GM13977 (cell line): ENCODE measurements at regions not wholly inside any gene's neighbourhood (a gene's known extent, or its start where the extent isn't known, plus 50 kb on each side); places are given as distances from the start of the nearest gene placed in this dataset.

Experiments used
- DNase-seq: peaks from one replicate; pipeline ENCODE4 v3.0.0; 2012; ENCODE audit warnings: low spot score
- in situ Hi-C: fragments of 300-500 bp; cut with MboI; formaldehyde crosslinking; loops from one replicate; pipeline ENCODE4 v1.12.0; 2022; ENCODE audit warnings: low sequenced_read_pairs, low pct_unique_long_range_greater_than_20kb, mixed read lengths, inconsistent platforms; ENCODE audit not compliant: unreplicated experiment
- TF ChIP-seq, protein P1 (sequence below): IDR thresholded peaks from 2 replicates; pipeline ENCODE4 v1.5.1; 2012; ENCODE audit warnings: mild to moderate bottlenecking, control low read depth; ENCODE audit not compliant: insufficient read depth; ENCODE audit errors: extremely low read depth, missing control alignments

DNA sequence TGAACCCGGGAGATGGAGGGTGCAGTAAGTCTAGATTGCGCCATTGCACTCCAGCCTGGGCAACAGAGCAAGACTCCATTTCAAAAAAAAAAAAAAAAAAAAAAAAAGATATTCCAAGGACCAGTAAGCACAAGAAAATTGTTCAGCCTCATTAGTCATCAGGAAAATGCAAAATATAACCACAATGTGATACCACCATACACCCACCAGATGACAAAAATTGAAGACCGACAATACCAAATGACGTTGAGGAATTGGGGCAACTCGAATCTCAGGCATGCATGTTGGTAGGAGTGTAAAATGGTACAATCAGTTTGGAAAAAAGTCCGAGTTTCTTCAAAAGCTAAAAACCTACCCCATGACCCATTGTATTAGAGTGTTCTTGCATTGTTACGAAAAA, 130.2 kb upstream of the FAM9B start:
- DNase-seq: no peak
- TF ChIP-seq, protein P1, sequence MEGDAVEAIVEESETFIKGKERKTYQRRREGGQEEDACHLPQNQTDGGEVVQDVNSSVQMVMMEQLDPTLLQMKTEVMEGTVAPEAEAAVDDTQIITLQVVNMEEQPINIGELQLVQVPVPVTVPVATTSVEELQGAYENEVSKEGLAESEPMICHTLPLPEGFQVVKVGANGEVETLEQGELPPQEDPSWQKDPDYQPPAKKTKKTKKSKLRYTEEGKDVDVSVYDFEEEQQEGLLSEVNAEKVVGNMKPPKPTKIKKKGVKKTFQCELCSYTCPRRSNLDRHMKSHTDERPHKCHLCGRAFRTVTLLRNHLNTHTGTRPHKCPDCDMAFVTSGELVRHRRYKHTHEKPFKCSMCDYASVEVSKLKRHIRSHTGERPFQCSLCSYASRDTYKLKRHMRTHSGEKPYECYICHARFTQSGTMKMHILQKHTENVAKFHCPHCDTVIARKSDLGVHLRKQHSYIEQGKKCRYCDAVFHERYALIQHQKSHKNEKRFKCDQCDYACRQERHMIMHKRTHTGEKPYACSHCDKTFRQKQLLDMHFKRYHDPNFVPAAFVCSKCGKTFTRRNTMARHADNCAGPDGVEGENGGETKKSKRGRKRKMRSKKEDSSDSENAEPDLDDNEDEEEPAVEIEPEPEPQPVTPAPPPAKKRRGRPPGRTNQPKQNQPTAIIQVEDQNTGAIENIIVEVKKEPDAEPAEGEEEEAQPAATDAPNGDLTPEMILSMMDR: no peak
- in situ Hi-C loops: no loop called here

DNA sequence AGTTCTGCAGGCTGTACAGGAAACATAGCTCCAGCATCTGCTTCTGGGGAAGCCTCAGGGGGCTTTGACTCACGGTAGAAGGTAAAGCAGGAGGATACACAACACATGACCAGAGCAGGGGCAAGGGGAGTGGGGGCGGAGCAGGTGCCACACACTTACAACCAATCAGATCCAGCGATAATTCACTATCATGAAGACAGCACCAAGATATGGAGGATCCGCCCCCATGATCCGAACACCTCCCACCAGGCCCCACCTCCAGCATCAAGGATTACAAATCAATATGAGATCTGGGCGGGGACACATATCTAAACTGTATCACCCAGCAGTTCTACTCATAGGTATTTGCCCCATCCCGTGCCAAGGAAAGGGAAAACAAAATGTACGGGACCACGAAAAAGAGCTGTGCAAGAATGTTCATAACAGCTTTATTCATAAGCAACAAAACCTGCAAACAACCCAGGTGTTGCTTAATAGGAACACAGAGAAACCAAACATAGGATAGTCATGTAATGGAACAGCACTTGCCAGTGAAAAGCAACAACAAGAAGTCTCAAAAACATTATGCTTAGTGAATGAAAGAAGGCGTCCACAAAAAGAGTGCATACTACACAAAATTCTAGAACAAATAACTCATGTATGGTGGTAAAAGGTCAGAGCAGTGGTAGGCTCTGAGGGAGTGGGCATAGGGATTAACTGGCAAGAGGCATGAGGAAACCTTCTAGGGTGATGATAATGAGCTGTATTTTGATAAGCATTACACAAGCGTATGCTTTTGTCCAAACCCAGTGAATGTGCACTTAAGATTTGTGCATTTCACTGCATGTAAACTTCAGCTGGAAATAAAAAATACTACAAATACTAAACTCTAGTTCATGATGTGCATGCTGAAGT, 130.9 kb upstream of the FAM9B start:
- DNase-seq: no peak
- in situ Hi-C loops: no loop called here
- TF ChIP-seq, protein P1: no peak

DNA sequence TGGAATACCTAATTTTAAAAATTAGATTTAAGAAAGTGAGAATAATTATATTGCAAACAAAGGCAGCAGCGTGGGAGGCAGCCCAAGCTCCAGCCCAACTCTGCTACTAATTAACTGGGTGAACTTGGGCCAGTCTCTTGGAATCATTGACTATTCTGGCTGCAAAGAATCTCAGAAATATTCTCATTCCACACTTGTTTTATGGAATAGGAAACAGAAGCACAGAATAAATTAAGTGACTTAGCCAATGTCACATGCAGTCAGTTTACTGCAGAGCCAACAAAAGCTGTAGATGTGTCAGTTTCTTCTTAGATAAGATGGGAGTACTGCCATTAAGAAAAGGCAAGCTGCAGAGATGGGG, 132.6 kb upstream of the FAM9B start:
- in situ Hi-C loops: no loop called here
- no peak for DNase-seq
- TF ChIP-seq, protein P1: no peak

DNA sequence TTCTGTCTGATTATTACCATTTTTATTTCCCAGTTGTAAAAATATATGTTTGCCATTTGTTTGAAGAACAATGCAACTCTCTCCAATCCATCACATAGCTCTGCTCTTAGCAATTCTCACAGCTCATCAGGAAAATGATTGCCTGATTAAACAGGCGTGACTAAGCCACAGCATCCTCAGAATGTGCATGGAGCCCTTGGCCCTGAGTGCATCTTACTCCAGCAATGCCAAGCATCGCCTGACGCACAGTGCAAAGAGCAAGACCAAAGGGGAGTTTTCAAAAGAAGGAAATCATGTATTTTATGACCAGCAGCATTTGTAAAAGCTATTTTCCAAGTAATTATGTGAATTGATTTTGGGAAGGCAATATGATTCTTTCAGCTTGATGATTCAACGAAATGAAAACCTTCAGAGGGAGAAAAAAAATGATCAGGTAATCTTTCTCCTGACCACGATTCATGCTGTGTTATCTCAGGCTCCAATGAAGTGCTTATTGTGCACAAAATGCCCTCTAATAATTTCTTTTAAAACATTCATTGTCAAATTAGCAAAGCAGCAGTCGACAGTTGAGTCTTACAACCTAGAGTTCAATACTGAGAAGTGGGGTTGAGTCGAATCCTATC, 138.0 kb upstream of the FAM9B start:
- TF ChIP-seq, protein P1: no peak
- in situ Hi-C loops: no loop called here
- no peak for DNase-seq

DNA sequence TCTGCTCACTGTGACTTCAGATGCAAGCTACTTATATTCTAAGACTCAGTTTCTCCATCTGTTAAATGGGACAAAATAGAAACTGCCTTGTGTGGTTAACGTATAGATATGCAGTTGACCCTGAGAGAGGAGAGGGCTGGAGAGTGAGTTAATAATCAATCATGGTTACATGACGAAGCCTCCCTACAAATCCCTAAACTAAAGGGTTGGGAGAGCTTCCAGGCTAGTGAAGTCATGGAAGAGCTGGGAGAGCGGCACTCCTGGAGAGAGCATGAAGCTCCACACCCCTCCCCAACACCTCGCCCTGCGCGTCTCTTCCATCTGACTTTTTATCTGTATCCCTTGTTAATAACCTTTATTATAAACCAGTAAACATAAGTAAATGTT, 138.5 kb upstream of the FAM9B start:
- in situ Hi-C loops: no loop called here
- no peak for DNase-seq
- TF ChIP-seq, protein P1: no peak

DNA sequence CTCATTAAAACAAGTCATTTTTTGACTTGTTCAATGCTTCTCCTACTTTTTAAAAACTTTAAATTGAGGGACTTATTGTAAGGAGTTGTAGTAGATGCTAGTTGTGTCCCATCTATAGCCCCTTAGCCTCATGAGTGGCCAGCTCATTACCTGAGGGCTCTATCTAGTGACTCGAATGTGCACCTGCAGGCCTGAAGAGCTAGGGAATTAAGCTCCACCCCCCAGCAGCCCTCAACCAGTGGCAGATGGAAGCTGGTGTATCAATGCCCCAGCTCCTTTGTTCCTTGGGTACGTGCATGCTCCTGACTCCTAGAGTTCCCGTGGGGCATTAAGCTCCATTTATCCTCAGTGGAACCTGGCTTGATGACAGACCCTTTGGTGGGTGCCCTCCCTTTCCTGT, 146.7 kb upstream of the FAM9B start:
- no peak for DNase-seq
- in situ Hi-C loops: no loop called here
- TF ChIP-seq, protein P1: no peak
